ENCODE measurements at regions not wholly inside any gene's neighbourhood (a gene's known extent, or its start where the extent isn't known, plus 50 kb on each side); places are given as distances from the start of the nearest gene placed in this dataset.

DNA sequence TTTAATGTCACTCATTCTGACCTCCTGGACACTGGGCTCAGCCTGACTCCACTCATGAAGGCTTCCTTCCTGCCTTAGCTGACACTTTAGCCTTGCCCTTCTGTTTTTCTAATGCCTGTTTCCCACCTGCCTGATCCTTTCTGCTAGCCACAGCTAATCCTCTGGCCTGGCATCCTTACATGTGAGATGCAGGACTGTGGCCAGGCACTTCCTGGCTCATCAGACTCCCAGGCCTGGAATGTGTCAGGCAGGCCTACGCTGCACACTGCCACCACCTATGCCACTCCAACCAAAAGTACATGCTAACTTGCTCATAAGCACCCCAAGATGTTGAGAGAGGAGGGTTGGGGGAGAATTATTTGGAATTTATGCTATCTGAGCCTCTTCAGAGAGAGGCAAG is 138.8 kb upstream of the NALF2 start:
- DNase-seq (ENCODE audit: low spot score), result no peak

DNA sequence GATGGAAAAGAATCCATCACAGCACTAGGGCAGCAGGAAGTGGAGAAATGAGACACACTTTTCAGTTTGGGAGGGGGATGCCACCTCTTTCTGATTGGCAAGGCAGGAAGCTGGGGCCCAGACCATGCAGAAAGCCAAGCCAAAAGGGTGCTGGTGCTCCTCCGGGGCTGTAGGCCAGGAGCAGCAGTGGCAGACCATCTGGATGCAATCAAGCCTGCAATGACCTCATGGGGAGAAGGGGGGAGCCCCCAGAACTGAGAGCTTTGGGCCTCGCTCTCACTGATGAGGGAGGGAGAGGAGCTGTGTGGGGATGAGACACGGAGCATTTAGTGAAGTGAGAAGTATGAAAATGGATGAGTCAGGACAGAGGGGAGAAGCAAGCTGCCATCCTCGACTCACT is 141.3 kb upstream of the NALF2 start:
- DNase-seq (ENCODE audit: low spot score), result no peak

DNA sequence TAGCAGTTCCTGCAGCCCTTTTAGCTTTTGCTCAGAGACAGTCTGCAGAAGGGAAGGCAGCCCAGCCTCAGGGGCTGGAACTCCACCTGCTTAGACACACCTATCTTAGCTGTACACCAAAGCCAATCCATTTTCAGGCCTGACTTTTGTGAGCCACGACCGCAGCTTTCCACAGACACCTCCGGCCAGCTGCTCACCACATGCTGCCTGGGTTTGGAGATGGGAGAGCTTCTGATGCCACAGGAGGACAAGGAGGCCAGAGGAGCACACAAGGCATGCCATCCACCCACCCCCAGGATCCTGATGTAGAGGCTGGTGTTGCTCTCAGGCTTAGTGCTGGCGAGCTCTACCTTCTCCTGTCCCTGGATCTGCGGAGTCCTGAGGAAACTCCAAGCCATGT is 141.8 kb upstream of the NALF2 start:
- no peak for DNase-seq (ENCODE audit: low spot score)

DNA sequence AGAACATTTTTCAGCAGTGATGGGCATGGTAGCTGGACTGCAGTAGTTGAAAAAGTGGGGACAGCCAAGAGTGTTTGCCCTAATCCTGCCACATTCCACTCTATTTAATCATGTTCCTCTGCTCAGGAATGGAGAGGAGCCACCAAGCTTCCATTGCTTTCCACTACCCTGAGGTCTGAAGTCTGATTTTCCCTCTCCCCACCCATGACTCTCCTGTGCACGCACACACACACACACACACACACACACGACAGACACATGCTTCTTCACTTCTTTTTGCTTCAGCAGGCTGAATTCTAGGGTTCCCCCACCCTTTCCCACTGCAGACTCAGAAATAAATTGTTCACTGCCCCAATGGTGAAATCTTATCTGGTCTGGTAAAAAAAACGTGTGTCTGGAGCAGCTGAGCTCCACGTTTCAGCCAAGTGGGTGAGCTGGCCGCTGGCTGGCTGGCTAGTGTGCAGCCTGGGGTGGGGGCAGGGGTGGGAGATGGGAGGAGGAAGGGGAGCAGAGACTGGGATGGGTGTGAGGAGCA is 142.7 kb upstream of the NALF2 start:
- no peak for DNase-seq (ENCODE audit: low spot score)

GRCh38 chrX:69357317-69357716 is 146.8 kb upstream of the NALF2 start:
- no peak for DNase-seq (ENCODE audit: low spot score)

DNA sequence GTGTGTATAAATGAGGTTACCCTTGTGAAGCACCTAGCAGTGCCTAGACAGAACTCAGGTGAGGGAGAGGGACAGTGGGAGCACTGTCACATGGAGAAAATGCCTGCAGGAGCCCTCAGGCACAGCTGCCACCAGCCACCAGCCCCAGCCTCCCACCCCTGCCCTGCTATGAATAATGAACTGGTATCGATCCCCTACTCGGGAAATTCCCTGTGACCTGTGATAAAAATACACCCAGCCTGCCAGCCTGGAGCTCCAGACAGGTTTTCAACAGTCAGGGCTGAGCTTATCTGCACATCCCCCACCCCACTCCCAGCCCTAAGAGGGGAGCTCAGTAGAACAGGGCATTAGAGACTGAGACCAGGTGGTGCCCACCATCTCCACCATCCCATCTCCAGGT is 159.6 kb upstream of the PJA1 start:
- DNase-seq (ENCODE audit: low spot score), result no peak

- DNase-seq (ENCODE audit: low spot score), result no peak
Observed at GRCh38 chrX:69323786-69324720, 158.8 kb upstream of the PJA1 start.

DNA sequence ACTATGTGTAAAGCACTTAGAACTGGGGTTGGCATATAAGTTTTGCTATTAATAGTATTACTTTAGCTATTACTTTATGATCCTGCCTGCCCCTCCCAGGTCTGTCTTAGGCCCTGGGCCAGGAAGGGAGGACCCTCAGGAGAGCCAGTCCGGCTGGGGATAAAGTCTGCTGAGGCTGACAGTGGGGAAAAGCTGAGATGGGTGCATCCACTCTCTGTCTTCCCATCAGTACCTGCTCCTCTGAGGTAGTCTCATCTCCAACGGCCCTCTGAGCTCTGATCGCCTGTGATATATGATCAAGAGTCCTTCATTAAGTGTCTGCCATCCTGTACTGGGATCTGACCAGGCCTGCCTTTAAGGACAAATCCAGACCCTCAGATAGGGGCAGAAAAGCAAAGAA is 156.5 kb upstream of the PJA1 start:
- no peak for DNase-seq (ENCODE audit: low spot score)

DNA sequence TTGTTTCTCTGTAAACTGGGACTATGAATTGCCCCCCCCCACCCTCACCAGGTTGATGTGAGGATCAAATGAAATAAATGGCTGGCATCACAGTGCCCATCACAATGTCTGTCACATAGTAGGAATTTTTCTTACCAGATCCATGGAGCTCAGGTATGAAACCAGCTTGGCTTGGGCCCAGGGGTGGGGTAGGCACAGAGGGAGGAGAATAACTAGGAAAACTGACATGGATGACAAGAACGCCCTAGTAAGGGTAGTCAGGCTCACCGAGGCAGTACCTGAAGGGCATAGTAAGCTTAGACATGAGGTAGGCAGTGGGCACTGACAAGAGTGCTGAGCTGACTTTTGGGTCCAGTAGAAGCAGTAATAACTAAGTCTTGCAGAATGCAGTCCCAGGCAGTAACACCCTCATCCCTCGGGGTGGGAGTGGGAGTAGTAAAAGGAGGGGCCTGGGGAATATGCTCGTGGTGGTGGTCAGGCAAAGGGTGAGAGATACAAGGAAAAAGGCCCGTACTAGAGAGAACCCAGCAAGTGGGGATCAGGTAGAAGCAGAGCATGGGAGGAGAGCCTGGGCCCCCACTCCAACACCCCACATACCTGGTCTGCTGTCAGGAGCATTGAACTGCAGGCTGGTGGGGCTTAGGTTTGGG is 155.9 kb upstream of the PJA1 start:
- no peak for DNase-seq (ENCODE audit: low spot score)

DNA sequence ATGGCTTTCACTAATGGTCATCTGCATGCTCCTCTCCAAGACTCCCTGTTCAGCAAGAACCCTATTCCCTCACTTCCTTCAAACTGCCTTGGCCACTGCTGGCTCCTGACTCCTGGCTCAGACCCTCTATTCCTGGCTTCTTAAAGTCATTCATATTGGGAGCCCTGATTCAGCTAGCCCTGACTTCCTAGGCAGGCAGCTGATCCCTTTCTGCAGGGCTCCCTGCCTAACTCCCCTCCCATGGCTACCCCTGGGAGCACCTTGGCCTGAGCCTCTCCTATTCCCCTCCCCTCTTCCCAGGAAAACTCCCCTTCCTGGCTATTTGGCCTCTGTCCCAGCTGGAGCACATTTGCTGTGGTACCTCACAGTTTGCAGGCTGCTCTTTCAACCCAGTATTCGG is 154.9 kb upstream of the PJA1 start:
- DNase-seq (ENCODE audit: low spot score), result no peak

DNA sequence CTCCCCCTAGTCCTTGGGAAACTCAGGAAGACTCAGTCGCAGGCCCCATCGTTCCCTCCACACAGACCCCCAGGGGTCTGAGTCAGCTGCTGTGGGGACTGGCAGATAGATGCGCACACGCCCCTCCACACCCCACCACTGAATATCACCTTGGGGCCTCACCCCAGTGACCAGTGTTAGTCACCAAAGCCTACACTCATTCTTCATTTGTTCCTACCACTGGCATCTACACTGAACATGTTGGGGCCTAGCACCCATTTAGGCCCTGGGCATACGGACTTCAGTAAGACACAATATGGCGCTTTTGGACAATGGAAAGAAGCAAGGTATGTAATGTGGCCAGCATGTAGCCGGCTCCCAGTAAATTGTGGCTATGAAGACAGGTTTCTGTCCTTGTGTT is 154.1 kb upstream of the PJA1 start:
- DNase-seq (ENCODE audit: low spot score), result no peak

DNA sequence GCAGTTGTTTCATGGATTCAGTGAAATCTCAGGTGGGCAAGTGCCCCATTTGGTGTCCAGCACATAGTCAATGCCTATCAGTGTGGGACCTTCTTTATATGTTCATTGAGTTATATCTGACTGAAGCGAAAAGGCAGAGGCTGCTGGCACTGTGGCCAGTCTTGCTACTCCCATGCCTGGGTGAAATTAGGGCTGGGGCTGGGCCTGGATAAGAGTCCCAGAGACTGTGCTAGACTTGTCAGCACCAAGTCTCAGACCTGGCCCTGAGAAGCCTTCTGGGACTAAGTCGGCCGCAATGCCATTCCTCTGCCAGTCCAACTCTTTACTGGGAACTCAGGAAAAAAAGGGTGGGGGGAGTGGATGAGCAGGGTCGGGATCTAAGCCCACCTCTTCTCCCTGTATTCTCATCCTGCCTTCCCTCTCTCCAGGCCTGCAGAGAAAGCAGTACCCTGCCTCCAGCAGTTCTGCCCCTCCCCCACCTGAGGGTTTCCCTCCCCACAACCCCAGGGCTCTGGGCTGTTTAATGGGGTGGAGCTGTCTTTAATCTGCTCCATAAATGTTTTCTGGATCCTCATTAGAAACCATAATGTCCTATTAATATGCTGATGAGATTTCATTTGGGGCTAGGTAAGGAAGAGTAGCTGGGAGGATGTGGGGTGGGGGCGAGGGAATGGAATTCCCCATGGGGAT is 153.5 kb upstream of the PJA1 start:
- no peak for DNase-seq (ENCODE audit: low spot score)

- DNase-seq (ENCODE audit: low spot score), result no peak
Observed at GRCh38 chrX:69317721-69318120, 152.5 kb upstream of the PJA1 start.

GRCh38 chrX:69314436-69315348 is 149.4 kb upstream of the PJA1 start:
- no peak for DNase-seq (ENCODE audit: low spot score)

DNA sequence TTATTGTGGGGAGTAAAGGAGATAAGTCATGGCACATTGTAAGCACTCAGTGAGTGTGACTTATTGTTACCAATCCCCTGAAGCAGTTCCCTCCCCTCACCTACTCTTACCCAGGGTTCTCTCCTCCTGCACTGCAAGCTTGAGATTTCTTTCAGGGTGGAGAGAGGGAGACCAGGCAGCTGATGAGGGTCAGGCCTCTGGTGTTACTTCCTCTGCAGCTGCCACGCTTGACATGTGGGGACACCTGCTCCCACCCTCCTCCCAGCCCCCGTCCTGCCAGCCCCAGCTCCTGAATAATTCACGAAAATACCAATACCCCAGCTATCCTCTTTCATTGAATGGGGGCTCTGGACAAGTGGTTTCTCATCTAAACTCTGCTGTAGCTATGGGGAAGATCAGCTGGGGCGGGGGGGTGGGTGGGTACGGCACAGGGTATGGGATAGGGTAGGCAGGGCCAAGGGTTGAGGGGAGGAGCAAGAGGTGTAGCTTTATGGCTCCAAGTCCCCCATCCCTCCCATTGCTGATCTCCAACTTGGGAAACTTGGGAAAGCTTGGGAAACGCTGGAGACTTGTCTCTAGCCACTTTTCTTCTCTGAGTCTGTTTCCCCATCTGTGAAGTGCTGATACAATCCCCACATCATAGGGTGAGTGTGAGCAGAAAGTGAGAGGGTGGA is 148.5 kb upstream of the PJA1 start:
- no peak for DNase-seq (ENCODE audit: low spot score)

DNA sequence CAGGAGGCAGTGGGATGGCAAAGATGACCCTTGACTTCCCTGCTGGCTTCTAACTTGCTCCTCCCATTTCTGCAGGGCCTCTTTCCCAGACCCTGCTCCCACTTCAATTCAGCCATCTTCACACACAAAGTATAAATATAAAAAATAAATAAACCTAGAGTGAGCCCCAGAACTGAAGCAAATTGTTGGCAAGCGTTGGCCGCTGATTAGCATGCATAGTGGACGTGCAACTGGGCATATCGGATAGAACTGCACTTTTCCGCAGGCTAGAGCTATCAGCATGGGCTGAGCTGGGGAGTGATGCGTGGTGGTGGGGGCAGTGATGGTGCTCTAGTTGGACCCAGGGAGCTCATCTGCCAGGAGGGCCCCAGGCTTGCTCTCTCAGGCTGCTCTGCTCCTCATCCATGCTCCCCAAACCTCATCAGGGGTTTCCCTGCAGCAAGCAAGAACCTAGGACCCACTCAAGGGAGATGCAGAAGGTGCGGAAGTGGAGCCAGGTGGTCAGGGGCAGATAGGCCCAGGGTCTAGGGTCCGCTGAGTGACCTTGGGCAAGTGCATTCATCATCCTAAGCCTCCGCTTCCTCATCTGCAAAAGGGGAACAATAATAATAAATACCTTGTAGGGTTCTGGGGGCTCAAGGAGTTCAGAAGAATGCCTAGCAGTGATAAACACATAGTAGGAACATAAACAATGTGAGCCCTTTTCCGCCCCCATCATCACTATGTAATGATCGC is 146.8 kb upstream of the PJA1 start:
- no peak for DNase-seq (ENCODE audit: low spot score)

GRCh38 chrX:69309074-69309792 is 144.0 kb upstream of the PJA1 start:
- DNase-seq (ENCODE audit: low spot score), result no peak

- no peak for DNase-seq (ENCODE audit: low spot score)
Observed at GRCh38 chrX:69307756-69308155, 142.5 kb upstream of the PJA1 start.

GRCh38 chrX:69307029-69307428 is 141.8 kb upstream of the PJA1 start:
- no peak for DNase-seq (ENCODE audit: low spot score)

GRCh38 chrX:69306063-69306404 is 140.8 kb upstream of the PJA1 start:
- DNase-seq (ENCODE audit: low spot score), result no peak

Data from RKO (cell line).